CD4-positive, CD25-positive, alpha-beta regulatory T cell (primary cell): ENCODE measurements at regions not wholly inside any gene's neighbourhood (a gene's known extent, or its start where the extent isn't known, plus 50 kb on each side); places are given as distances from the start of the nearest gene placed in this dataset.

Experiments
- ATAC-seq, 2 donors: fragments of 150-1000 bp; cut with Tn5 transposase; one replicate each; pipeline ENCODE4 v1.10.0; 2021; ENCODE audit warnings: low read depth in 2 of 2, moderate number of reproducible peaks in 2 of 2, moderate library complexity in 1 of 2
- DNase-seq, 3 donors: peaks; one replicate each; pipeline versions ENCODE4 v3.0.0 to v3.0.0-alpha.2; 2012 to 2022; ENCODE audit warnings: mixed read lengths in 1 of 3
- H3K27ac ChIP-seq: one replicate; pipeline ENCODE4 v1.7.0; 2013; ENCODE audit warnings: mild to moderate bottlenecking, low read length; ENCODE audit not compliant: insufficient read depth, poor library complexity, severe bottlenecking
- H3K27me3 ChIP-seq: one replicate; pipeline ENCODE4 v1.7.0; 2013; ENCODE audit warnings: low read length; ENCODE audit not compliant: control insufficient read depth, insufficient read depth
- H3K36me3 ChIP-seq: one replicate; pipeline ENCODE4 v1.7.0; 2013; ENCODE audit warnings: mild to moderate bottlenecking, low read length, moderate library complexity; ENCODE audit not compliant: control insufficient read depth, insufficient read depth
- H3K4me1 ChIP-seq: 2 replicates; pipeline ENCODE4 v1.7.0; 2013; ENCODE audit warnings: mild to moderate bottlenecking, low read length; ENCODE audit not compliant: insufficient read depth, control insufficient read depth, poor library complexity, severe bottlenecking
- H3K4me3 ChIP-seq: one replicate; pipeline ENCODE4 v1.7.0; 2013; ENCODE audit warnings: low read depth, mild to moderate bottlenecking, low read length, moderate library complexity
- H3K9me3 ChIP-seq, 2 experiments: 1 replicate in 1 of 2; 2 replicates in 1 of 2; pipeline ENCODE4 v1.7.0; 2013; ENCODE audit warnings: low read length in 2 of 2, mild to moderate bottlenecking in 1 of 2, moderate library complexity in 1 of 2; ENCODE audit not compliant: control insufficient read depth in 2 of 2
- H3K27ac Mint-ChIP-seq, 3 donors: one replicate each; pipeline ENCODE4 v1.8.0; 2020 to 2022; ENCODE audit warnings: mild to moderate bottlenecking in 3 of 3, mixed read lengths in 3 of 3, moderate library complexity in 2 of 3
- H3K27me3 Mint-ChIP-seq: one replicate; pipeline ENCODE4 v1.8.0; 2022; ENCODE audit warnings: mild to moderate bottlenecking, mixed read lengths
- H3K36me3 Mint-ChIP-seq: one replicate; pipeline ENCODE4 v1.8.0; 2020; ENCODE audit warnings: mixed read lengths
- H3K4me1 Mint-ChIP-seq, 4 donors: one replicate each; pipeline ENCODE4 v1.8.0; 2020 to 2022; ENCODE audit warnings: mixed read lengths in 4 of 4, mild to moderate bottlenecking in 1 of 4
- H3K4me3 Mint-ChIP-seq, 4 donors: one replicate each; pipeline ENCODE4 v1.8.0; 2020 to 2022; ENCODE audit warnings: mild to moderate bottlenecking in 4 of 4, mixed read lengths in 4 of 4, moderate library complexity in 3 of 4
- H3K9me3 Mint-ChIP-seq, 7 donors: one replicate each; pipeline ENCODE4 v1.8.0; 2020 to 2022; ENCODE audit warnings: mixed read lengths in 7 of 7, mild to moderate bottlenecking in 3 of 7, moderate library complexity in 2 of 7

DNA sequence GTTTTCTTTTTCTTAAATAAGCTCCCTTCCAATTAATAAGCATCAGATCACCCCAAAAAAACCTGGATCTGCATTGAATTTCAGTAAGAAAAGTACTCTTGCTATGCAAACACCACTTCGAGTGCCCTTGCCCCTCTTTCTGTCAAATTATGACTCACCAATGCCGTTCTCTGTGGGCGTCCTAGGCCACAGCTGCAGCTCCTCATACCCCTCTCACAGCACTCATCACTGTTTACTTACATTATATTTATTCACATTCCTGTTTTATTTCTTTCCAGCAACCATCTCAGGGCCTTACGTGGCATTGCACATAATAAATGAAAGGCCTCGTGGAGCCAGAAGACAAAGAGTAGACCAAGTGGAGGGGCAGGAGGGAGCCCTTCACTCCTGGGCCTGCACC, 99.1 kb upstream of the CTTNBP2NL start:
- H3K9me3 ChIP-seq: peaks cover 0 to 3% of the 10 kb centered on the region in 2 experiments
- no peak overlapping the region for H3K27ac Mint-ChIP-seq
- peaks cover 13% of the 10 kb centered on the region for H3K27me3 Mint-ChIP-seq
- H3K27ac ChIP-seq: no peak overlapping the region
- no peaks in the 10 kb centered on the region for H3K36me3 ChIP-seq
- no peaks in the 10 kb centered on the region for H3K4me1 Mint-ChIP-seq
- ATAC-seq (no peak), DNase-seq (no peak)
- peaks cover 0 to 12% (median 0%) of the 10 kb centered on the region in 7 donors for H3K9me3 Mint-ChIP-seq
- H3K4me3 ChIP-seq: no peak overlapping the region
- no peaks in the 10 kb centered on the region for H3K36me3 Mint-ChIP-seq
- no peak overlapping the region for H3K4me3 Mint-ChIP-seq
- H3K4me1 ChIP-seq: no peaks in the 10 kb centered on the region
- H3K27me3 ChIP-seq: no peaks in the 10 kb centered on the region

DNA sequence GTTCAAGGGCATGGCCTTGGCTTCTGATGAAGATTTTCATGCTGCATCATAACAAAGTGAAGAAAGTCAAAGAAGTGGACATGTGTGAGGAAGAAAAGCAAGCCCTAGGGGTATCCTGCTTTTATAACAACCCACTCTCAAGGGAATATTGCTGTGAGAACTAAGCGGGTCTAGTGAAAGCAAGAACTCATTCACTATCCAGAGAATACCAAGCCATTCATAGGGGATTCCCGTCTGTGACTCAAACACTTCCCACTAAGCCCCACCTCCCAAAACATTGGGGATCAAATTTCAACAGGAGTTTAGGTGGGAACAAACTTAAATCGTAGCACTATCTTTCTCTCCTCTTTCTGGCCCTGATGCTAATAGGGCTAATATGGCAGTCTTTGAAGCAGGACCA, 98.5 kb upstream of the CTTNBP2NL start:
- H3K4me3 ChIP-seq: no peak overlapping the region
- peaks cover 0 to 12% (median 0%) of the 10 kb centered on the region in 7 donors for H3K9me3 Mint-ChIP-seq
- H3K9me3 ChIP-seq: peaks cover 0 to 3% of the 10 kb centered on the region in 2 experiments
- ATAC-seq: no peak
- no peaks in the 10 kb centered on the region for H3K4me1 ChIP-seq
- H3K4me3 Mint-ChIP-seq: no peak overlapping the region
- H3K36me3 ChIP-seq: no peaks in the 10 kb centered on the region
- no peak overlapping the region for H3K27ac ChIP-seq
- H3K36me3 Mint-ChIP-seq: no peaks in the 10 kb centered on the region
- H3K27me3 Mint-ChIP-seq: peaks cover 13% of the 10 kb centered on the region
- no peaks in the 10 kb centered on the region for H3K27me3 ChIP-seq
- no peaks in the 10 kb centered on the region for H3K4me1 Mint-ChIP-seq
- H3K27ac Mint-ChIP-seq: no peak overlapping the region
- DNase-seq: no peak

DNA sequence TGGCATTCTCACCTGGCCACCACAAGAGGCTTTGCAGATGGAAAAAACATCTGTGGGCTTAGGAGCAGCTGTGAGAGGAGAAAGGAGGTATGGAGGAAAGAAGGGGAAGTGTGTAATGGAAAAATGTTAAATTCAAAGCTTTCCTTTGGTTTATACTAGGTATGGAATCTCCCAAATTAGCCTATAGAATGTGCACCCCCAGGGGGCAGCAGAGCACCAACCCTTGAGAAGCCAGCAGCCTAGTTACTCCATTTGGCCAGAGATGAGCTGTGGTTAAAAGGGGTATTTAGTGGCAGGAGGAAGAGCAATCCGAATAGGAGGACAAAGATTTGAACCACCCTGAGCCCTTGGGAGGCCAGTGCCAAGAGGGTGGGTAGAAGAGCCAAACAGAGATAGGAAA, 97.5 kb upstream of the CTTNBP2NL start:
- H3K27ac Mint-ChIP-seq: no peak overlapping the region
- Histone ChIP-seq H3K36me3 (no peaks in the 10 kb centered on the region), H3K27me3 (peaks cover 3% of the 10 kb centered on the region), H3K9me3 (peaks cover 0 to 3% of the 10 kb centered on the region in 2 experiments), H3K27ac (no peak overlapping the region), H3K4me3 (no peak overlapping the region), H3K4me1 (no peaks in the 10 kb centered on the region)
- H3K36me3 Mint-ChIP-seq: no peaks in the 10 kb centered on the region
- no peak overlapping the region for H3K4me3 Mint-ChIP-seq
- H3K9me3 Mint-ChIP-seq: peaks cover 0 to 12% (median 0%) of the 10 kb centered on the region in 7 donors
- no peaks in the 10 kb centered on the region for H3K4me1 Mint-ChIP-seq
- no peak for ATAC-seq
- H3K27me3 Mint-ChIP-seq: peaks cover 13% of the 10 kb centered on the region
- DNase-seq: peak in 1 of 3 donors; percentile 48

DNA sequence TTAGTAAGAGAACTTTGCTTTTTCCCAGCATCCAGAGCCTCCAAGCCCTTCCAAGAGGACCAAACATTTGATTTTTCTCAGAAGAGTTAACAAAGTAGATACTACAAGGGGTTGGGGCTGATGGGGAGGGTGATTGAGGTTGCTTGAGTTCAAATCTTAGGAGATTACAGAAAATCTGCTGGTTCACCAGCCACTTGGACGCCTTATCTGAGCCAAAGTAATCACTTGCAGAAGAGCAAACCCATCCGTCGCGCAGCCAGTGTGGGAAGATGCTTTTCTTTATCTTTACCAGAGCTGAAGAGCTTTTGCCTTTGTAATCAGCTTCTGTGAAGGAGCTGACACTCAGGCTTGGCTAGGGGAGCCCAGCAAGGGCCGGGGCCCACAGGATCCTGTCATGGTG, 91.9 kb upstream of the CTTNBP2NL start:
- Histone ChIP-seq H3K36me3 (no peaks in the 10 kb centered on the region), H3K4me1 (no peaks in the 10 kb centered on the region), H3K27me3 (peaks cover 8% of the 10 kb centered on the region), H3K27ac (no peak overlapping the region), H3K9me3 (no peaks in the 10 kb centered on the region), H3K4me3 (no peak overlapping the region)
- ATAC-seq (no peak), DNase-seq (no peak)
- no peaks in the 10 kb centered on the region for H3K4me1 Mint-ChIP-seq
- peaks cover 34% of the 10 kb centered on the region for H3K27me3 Mint-ChIP-seq
- H3K36me3 Mint-ChIP-seq: no peaks in the 10 kb centered on the region
- no peak overlapping the region for H3K27ac Mint-ChIP-seq
- no peak overlapping the region for H3K4me3 Mint-ChIP-seq
- H3K9me3 Mint-ChIP-seq: peaks cover 0 to 2% (median 0%) of the 10 kb centered on the region in 7 donors

DNA sequence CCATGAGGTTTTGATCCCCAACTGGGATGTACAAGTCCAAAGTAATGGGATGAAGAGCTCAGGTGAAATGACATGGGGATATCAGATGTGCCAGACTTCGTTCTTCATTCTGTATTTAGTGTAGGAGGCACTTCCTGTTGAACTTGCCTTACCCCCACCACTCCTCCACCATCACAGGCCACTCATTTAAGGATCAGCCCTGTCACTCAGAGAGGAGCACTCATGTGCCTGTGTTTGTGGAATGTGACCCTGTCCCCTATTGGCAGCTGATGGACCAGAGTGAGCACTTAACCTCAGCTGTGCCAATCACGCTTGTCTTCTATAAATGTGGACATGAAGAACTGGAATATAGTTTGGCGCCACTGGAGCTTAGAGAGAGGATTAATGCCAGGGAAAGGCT, 91.4 kb upstream of the CTTNBP2NL start:
- Histone ChIP-seq H3K4me3 (no peak overlapping the region), H3K9me3 (no peaks in the 10 kb centered on the region), H3K36me3 (no peaks in the 10 kb centered on the region), H3K4me1 (no peaks in the 10 kb centered on the region), H3K27ac (no peak overlapping the region), H3K27me3 (peaks cover 8% of the 10 kb centered on the region)
- no peak for ATAC-seq
- Mint-ChIP-seq H3K9me3 (peaks cover 0 to 2% (median 0%) of the 10 kb centered on the region in 7 donors), H3K27me3 (peaks cover 34% of the 10 kb centered on the region), H3K4me1 (no peaks in the 10 kb centered on the region), H3K4me3 (no peak overlapping the region), H3K27ac (no peak overlapping the region), H3K36me3 (no peaks in the 10 kb centered on the region)
- DNase-seq: no peak

DNA sequence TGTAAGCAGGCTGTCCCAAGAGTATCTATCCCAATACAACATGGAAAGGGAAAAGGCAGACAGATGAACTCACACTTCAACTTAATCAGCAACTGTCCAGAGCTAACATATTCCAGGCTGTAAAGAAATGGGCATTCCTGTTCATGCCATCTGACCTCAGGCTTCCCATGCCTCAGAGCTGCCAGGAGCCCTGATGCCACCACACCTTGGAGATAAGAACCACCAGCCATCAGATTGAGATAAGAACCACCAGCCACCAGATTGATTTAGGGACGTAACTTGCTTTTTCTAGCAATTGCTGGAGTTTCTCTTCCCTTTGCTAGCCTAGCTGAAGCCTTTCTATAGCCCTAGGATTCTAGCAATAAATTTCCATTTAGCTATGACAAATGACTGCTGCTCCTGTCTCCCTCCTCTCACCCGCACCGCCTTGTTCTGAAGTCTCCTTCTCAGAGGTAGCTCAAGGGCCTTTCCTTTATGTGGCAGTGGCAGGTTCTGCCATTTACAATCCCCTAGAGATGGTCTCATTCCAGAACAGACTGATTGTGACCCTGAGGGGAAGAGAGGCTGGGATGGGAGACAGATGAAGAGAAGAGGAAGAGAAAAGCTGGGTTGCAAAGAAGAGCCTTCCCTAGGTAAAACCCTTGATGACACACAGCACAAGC, 88.0 kb upstream of the CTTNBP2NL start:
- Histone ChIP-seq H3K4me3 (no peak overlapping the region), H3K36me3 (no peaks in the 10 kb centered on the region), H3K27ac (no peak overlapping the region), H3K27me3 (peaks cover 11% of the 10 kb centered on the region), H3K4me1 (no peaks in the 10 kb centered on the region), H3K9me3 (no peaks in the 10 kb centered on the region)
- H3K9me3 Mint-ChIP-seq: peaks cover 0 to 3% (median 0%) of the 10 kb centered on the region in 7 donors
- H3K4me1 Mint-ChIP-seq: no peaks in the 10 kb centered on the region
- no peak for DNase-seq
- no peak overlapping the region for H3K27ac Mint-ChIP-seq
- ATAC-seq: no peak
- peaks cover 31% of the 10 kb centered on the region for H3K27me3 Mint-ChIP-seq
- H3K36me3 Mint-ChIP-seq: no peaks in the 10 kb centered on the region
- H3K4me3 Mint-ChIP-seq: no peak overlapping the region

DNA sequence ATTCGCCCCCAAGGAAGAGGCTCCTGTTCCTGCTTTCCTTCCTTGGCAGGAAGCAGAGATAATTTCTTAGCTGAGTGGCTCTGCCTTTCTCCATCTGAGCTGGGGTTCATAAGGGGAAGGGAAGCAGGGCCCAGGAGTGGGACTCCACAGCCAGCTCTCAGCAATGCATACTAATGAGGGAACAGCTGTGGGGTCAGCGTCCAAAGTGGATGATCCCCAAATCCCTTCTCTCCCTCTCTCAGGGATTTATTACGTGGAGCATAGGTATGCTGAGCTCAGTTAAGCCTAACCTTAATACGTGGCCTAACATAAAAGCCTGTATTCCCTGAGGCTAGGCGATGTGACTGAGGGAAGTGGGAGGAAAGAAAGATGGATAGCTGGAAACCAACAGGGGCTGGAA, 87.3 kb upstream of the CTTNBP2NL start:
- H3K9me3 Mint-ChIP-seq: peaks cover 0 to 3% (median 0%) of the 10 kb centered on the region in 7 donors
- H3K27me3 ChIP-seq: peaks cover 9% of the 10 kb centered on the region
- no peak overlapping the region for H3K27ac ChIP-seq
- no peaks in the 10 kb centered on the region for H3K36me3 ChIP-seq
- H3K36me3 Mint-ChIP-seq: no peaks in the 10 kb centered on the region
- no peak overlapping the region for H3K4me3 ChIP-seq
- no peaks in the 10 kb centered on the region for H3K4me1 Mint-ChIP-seq
- peaks cover 33% of the 10 kb centered on the region for H3K27me3 Mint-ChIP-seq
- no peak overlapping the region for H3K4me3 Mint-ChIP-seq
- no peaks in the 10 kb centered on the region for H3K9me3 ChIP-seq
- ATAC-seq (no peak), DNase-seq (no peak)
- no peaks in the 10 kb centered on the region for H3K4me1 ChIP-seq
- H3K27ac Mint-ChIP-seq: no peak overlapping the region

DNA sequence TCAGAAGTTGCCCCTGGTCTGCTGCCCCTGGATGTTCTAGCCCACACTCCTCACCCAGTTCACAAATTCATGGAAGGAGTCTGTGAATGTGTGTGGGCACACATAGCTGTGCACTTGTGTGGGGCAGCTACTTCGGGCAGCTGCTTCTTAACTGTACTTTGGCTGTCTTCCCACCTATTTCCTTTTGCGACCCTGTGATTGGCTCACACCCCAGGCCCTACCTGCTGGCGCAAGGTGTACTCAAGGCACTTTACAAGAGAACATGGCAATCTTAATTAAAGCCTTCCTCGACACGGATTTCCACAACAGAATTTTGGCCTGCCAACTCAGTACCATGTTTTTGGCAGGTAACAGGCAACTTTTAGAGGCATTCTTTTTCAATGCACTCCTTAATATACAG, 86.5 kb upstream of the CTTNBP2NL start:
- Histone ChIP-seq H3K36me3 (no peaks in the 10 kb centered on the region), H3K4me3 (no peak overlapping the region), H3K27ac (no peak overlapping the region), H3K4me1 (no peaks in the 10 kb centered on the region), H3K27me3 (peaks cover 9% of the 10 kb centered on the region), H3K9me3 (no peaks in the 10 kb centered on the region)
- H3K27ac Mint-ChIP-seq: no peak overlapping the region
- H3K4me1 Mint-ChIP-seq: no peaks in the 10 kb centered on the region
- peaks cover 0 to 3% (median 0%) of the 10 kb centered on the region in 7 donors for H3K9me3 Mint-ChIP-seq
- peaks cover 31% of the 10 kb centered on the region for H3K27me3 Mint-ChIP-seq
- no peaks in the 10 kb centered on the region for H3K36me3 Mint-ChIP-seq
- no peak for DNase-seq
- ATAC-seq: no peak
- no peak overlapping the region for H3K4me3 Mint-ChIP-seq
